HG03432 (cell line): ENCODE measurements at regions not wholly inside any gene's neighbourhood (a gene's known extent, or its start where the extent isn't known, plus 50 kb on each side); places are given as distances from the start of the nearest gene placed in this dataset.
"Not testable (repeated sequence)": the region's sequence is repeated elsewhere in the genome, so short reads cannot be mapped to it uniquely, and the experiment has no call there.

Experiments
- ATAC-seq: cut with Tn5 transposase; IDR thresholded peaks from one replicate; pipeline ENCODE4 v1.9.1; 2021; ENCODE audit warnings: mild to moderate bottlenecking, moderate library complexity; ENCODE audit not compliant: unreplicated experiment

GRCh38 chr11:97895572-97895971 lies 1125.2 kb upstream of the CNTN5 start:
- no peak for ATAC-seq

DNA sequence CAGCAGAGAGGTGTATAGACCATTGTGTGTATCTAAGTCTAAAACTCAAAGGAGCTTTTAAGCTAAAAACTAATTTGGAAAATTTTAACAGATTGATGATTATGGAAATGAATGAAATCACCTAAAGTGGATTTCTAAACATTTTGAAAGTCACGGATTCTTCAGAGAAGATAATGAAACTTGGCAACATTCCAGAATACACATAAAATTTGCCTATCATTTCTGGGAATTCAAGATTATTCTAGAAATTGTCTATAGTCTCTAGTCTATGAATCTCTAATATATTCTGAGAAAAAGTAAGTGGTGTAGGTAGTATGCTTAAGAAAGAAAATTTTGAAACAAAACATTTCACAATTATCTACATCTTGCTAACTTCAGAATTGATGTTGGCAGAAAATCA lies 1117.9 kb upstream of the CNTN5 start:
- ATAC-seq = no peak

- ATAC-seq = no peak
These were observed 1115.6 kb upstream of the CNTN5 start for GRCh38 chr11:97905101-97905500.

GRCh38 chr11:97905671-97906070 lies 1115.1 kb upstream of the CNTN5 start:
- ATAC-seq = no peak

DNA sequence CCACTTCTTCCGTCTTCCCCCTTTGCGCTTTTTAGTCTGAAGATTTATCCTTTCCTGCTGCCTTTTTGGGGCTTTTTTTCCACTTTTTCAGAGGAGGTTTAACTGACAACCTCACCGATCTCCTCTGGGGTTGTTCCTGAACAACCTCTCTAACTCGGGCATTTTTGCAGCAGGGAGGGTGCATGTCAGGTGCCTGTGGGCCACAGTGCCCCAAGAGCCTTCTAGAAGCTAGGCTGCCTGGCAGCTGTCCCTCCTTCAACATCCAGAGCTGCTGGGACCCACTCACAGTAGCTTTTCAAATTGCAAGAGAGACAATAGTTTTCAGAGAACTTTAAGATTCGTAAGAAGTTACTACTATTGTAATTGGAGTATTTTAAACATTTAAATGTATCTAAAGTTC lies 1112.4 kb upstream of the CNTN5 start:
- no peak for ATAC-seq

DNA sequence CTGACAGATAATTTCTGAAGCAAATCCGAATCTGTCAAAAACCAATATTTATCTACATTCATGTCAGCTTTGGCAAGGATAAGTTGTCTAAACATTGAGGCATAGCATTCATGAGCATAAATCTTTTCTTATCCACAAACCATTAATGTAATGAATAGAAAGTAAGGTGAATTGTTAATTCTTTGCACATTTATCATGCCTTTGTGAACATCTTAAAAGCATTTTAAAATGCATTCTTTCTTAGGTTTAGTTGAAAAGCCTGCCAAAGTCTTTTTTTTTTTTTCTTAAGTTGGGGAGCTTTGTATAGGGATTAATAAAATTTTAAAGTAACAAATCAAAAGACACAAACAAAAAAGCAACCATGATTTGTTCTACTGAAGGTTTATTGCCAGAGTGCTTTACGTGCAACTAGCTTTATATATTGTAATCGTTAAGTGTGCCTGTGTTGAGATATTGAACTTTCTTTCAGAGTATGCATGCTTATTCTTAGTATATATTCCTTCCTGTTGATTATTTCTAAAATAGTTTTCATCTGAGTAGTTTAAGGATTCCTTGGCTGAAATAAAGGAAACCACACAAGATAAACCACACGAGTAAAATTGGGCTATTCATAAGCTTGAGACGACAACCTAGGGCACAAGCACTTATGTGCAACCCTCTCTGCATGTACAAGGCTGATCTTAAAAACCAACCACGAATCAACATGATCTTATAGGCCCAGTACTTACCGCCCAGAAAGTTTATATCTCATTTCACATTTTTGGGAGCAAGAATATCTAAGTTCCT lies 1110.9 kb upstream of the CNTN5 start:
- ATAC-seq = no peak

DNA sequence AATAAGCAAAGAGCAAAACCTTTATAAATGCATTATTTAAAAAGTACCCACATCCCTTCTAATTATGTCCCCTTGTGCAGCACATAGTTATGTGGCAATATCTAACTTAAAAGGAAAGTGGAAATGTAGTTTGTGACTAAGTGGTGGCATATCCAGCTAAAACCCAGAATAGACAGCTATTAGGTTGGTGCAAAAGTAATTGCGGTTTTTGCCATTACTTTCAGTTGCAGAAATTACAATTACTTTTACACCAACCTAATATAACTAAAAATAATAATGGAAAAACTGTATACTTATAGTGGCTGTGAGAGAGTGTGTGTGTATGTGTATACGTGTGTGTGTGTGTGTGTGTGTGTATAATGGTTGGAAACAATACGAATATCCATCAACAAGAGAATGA lies 1108.1 kb upstream of the CNTN5 start:
- ATAC-seq = no peak

- ATAC-seq = not testable (repeated sequence)
These were observed 1097.8 kb upstream of the CNTN5 start for GRCh38 chr11:97922933-97923332.

GRCh38 chr11:97934572-97935208 lies 1086.1 kb upstream of the CNTN5 start:
- no peak for ATAC-seq

DNA sequence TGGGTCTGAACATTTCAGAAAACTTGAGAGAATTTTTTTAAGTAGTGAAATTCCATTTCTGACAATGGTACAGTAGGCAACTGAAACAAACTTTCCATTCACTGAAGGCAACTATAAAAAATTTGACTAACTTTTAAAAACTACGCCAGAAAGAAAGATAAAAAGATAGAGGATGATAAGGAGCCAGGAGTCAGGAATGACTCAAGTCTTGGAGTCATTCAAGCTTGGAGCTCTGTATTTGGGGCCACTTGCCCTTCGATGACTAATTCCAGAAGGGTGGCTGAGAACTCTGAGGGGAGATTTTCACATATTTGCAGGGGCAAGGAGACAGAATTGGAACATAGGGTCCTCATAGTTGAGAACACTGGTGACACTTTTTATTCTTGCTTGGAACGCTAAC lies 1083.2 kb upstream of the CNTN5 start:
- no peak for ATAC-seq

GRCh38 chr11:97938789-97939188 lies 1082.0 kb upstream of the CNTN5 start:
- no peak for ATAC-seq

- ATAC-seq = no peak
These were observed 1077.3 kb upstream of the CNTN5 start for GRCh38 chr11:97943493-97943892.

- no peak for ATAC-seq
These were observed 1072.0 kb upstream of the CNTN5 start for GRCh38 chr11:97948793-97949192.

DNA sequence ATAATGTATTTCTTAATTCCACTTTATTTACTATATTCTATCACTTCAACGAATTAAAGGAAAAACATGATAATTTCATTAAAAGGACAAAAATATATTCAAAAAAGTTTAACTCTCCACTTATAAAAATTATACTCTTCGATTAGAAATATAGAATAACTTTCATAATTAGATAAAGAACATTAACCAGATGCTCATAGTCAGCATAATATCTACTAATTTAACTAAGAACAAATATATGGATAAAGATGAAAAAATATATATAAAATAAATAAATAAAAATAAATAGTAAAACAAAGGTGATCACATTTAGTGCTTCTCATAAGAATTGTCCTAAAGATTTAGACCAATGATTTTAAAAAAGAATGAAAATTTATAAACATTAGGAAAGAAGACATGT lies 1065.2 kb upstream of the CNTN5 start:
- ATAC-seq = no peak

DNA sequence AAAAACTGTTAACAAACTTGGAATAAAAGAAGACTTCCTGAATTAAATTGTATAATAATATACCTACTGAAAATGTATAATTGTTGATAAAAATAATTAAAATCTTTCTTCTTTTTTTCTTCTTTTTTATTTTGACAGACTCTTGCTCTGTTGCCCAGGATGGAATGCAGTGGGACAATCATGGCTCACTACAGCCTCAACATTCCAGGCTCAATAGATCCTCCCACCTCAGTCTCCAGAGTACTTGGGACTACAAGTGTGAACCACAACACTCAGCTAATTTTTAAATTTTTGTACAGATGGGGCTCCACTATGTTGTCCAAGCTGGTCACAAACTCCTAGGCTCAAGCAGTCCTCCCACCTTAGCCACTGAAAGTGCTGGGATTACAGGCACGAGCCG lies 1063.8 kb upstream of the CNTN5 start:
- no peak for ATAC-seq

DNA sequence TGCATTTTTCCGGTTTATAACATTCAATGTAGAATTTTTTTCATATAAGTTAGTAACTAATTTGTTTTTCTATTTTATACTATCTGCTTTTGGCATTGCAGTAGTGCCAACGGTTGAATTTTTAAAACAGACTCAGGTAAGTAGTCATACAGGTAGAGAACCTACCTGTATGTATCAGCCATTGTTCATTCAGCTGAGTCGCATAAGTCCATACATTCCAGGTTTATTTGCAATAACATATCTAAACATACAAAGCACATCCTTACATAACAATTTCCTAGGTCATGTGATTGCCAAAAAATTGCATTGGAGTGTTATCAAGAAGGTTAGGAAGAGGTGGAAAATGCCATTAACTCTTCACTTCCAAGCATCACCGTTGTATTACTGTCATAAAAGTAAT lies 1059.3 kb upstream of the CNTN5 start:
- ATAC-seq = no peak

- no peak for ATAC-seq
These were observed 1058.0 kb upstream of the CNTN5 start for GRCh38 chr11:97962758-97963157.

DNA sequence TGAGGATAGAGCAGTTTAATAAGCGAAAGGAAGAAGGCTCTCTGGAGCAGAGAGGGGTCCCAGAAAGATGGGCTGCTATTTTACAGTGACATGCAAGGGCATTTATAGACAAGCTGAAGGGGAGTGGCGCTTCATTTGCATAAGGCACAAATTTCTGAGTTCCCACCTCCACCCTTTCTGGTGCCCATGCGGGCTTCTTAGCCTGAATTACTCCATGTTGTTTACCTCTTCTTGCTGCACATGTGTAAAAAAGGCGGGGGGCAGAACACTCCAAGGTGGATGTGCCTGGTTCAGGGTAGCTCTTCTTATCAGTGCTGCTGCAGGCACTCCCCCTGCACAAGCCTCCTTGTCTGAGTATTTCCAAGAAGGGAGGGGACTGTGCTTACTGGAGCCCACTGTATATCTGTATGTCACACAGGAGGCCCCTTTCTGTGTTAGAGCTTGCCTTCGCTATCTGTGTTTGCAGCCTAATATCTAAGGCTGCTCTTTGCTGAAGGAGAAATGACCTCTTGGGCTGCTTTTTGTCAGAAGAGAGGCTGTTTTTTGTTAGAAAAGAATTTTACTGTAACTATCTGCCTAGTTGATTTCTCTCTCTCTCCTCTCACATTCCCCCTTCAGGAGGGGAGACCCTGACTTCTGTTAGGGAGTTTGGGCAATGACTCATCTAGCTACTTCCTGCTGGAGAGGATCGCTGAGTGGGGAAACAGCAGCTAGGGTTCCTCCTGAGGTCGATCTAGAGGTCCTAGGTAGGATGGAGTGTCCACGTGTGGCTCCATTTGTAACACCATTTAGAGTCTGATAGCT lies 1057.0 kb upstream of the CNTN5 start:
- no peak for ATAC-seq

GRCh38 chr11:97964332-97965004 lies 1056.3 kb upstream of the CNTN5 start:
- no peak for ATAC-seq

GRCh38 chr11:97965849-97966646 lies 1054.7 kb upstream of the CNTN5 start:
- no peak for ATAC-seq
